ENCODE measurements at regions not wholly inside any gene's neighbourhood (a gene's known extent, or its start where the extent isn't known, plus 50 kb on each side); places are given as distances from the start of the nearest gene placed in this dataset.

DNA sequence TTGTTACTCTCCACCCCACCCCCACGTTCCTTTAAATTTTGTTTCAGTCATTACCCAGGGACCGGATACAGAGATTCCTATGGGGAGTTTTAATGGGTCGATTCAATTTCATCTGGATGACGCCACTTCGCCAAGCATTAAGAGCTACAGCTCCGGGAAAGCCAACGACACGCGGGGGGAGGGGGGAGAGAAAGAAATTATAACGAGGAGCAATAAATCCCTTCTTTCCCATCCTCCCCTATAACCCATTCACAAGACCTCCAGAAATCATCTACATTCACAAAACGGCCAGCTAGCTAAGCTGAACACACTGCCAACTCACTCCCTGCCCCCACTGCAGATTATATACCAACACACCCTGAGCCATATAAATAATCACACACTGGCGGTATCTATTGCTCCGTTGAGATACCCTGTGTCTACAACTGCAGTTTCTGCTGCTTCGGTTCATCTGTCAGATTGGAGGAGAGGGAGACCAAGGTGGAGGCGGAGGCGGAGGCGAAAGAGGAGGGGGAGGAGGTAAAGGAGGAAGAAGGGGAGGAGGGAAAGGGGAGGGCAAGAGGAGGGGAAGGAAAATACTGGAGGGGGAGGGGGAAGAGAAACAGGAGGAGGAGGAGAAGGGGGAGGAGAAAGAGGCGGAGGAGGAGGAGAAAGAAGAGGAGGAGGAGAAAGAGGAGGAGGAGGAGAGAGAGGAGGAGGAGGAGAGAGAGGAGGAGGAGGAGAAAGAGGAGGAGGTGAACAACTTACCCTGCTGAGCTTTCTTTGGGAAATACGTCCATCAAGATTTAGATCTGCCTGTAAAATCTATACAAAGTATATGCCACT, 113.9 kb upstream of the VAMP7 start:
- TF ChIP-seq, protein P1, sequence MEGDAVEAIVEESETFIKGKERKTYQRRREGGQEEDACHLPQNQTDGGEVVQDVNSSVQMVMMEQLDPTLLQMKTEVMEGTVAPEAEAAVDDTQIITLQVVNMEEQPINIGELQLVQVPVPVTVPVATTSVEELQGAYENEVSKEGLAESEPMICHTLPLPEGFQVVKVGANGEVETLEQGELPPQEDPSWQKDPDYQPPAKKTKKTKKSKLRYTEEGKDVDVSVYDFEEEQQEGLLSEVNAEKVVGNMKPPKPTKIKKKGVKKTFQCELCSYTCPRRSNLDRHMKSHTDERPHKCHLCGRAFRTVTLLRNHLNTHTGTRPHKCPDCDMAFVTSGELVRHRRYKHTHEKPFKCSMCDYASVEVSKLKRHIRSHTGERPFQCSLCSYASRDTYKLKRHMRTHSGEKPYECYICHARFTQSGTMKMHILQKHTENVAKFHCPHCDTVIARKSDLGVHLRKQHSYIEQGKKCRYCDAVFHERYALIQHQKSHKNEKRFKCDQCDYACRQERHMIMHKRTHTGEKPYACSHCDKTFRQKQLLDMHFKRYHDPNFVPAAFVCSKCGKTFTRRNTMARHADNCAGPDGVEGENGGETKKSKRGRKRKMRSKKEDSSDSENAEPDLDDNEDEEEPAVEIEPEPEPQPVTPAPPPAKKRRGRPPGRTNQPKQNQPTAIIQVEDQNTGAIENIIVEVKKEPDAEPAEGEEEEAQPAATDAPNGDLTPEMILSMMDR (IDR thresholded peaks at IDR 0.05; ENCODE audit: insufficient read depth, low read depth, low read length), result no peak
- H3K4me3 ChIP-seq (ENCODE audit: low read depth, low read length), result peak overlapping the region; percentile 56
- DNase-seq (ENCODE audit: low read depth), result peak; percentile 70

DNA sequence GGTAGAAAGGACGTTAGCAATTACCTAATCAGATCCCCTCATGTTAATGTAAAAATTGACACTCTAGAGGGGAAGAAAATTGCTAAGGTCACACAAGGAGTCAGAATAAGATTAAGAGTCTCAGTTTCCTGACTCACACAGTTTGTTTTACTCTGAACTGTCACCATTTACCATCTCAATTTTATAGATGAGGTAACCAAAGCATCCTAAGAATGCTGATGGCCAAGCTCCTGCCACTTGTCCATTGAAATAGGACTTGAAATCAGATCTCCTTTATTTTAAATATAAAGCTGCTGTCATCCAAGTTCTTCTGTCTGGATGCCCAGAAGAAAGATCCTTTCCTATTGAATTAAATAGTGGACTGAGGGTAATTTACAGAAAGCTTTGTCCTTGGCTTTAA, 114.8 kb upstream of the VAMP7 start:
- TF ChIP-seq, protein P1 (IDR thresholded peaks at IDR 0.05; ENCODE audit: insufficient read depth, low read depth, low read length), result no peak
- no peak for DNase-seq (ENCODE audit: low read depth)
- no peak overlapping the region for H3K4me3 ChIP-seq (ENCODE audit: low read depth, low read length)

DNA sequence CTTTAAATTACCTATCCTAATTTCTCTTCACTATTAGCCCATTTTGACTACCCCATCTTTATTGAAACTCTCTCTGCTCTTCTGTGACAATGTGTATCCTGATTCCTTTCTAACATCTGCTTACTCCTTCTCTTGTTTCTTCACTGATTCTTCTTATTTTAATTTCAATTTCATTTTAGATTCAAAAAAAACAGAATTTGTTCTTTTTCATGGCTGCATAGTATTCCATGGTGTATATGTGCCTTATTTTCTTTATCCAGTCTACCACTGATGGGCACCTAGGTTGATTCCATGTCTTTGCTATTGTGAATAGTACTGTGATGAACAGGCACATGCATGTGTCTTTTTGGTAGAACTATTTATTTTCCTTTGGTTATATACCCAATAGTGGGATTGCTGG, 120.0 kb upstream of the VAMP7 start:
- no peak for DNase-seq (ENCODE audit: low read depth)
- H3K4me3 ChIP-seq (ENCODE audit: low read depth, low read length), result no peak overlapping the region

DNA sequence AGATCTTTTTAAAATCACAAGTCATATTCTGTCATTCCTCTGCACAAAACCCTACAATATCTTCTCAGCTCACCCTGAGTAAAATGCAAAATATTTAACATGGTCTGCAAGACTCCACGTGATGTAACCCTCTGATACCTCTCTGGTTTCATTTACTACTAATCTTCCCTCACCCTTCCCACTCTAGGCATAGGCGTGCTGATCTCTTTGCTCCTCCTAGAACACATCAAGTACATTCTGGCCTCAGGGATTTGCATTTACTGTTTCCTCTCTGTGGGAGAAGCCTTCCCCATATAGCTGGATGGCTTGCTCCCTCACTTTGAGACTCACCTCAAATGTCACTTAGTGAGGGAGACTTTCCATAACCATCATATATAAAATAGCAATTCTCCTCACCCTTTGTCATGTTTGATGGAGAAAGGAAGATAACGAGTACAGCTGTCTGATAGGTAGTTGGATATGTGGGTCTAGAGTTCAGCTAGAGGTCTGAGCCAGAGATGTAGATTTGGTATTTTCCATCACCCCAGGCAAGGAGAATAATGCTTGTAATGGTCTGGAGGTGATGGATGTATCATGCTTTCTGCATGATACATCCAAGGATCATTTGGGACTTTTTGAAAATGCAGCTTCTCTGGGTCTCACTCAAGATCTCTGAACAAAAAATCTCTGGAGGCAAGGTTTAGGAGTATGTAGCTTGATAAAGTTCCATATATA, 123.9 kb upstream of the VAMP7 start:
- H3K4me3 ChIP-seq (ENCODE audit: low read depth, low read length), result no peak overlapping the region
- TF ChIP-seq, protein P1 (IDR thresholded peaks at IDR 0.05; ENCODE audit: insufficient read depth, low read depth, low read length), result no peak
- no peak for DNase-seq (ENCODE audit: low read depth)

More for the DNA sequence above, 120.0 kb upstream of the VAMP7 start:
- TF ChIP-seq, protein P1 (IDR thresholded peaks at IDR 0.05; ENCODE audit: insufficient read depth, low read depth, low read length), result no peak

DNA sequence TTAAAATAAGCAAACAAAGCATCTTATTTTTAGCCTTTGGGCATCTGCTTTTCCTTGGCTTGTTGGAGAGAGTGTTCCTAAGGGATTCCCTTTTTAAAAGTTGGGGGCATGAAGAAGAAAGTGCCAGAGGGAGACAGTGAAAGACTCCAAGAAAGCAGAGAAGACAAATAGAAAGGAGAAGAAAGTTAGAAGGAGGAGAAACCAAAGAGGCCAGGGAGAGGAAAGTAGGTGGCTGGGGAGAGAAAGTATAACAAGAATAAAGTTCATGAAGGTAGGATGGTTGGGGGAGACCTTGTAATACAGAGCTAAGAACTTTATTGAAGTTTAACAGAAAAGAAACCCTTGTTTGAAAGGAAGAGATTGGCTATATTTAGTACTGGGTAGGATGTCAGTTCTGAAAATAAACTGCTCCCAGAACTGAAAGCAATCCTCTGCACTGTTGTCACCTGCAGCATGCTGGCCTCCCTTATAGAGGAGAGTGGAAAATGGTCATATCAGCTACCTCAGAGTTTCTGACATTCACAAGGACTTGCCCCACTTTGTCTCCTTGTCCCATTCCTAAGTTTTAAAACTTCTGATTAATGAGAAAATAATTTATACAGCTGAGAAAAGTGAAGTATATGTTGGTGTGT, 125.3 kb upstream of the VAMP7 start:
- no peak for DNase-seq (ENCODE audit: low read depth)
- H3K4me3 ChIP-seq (ENCODE audit: low read depth, low read length), result no peak overlapping the region
- TF ChIP-seq, protein P1 (IDR thresholded peaks at IDR 0.05; ENCODE audit: insufficient read depth, low read depth, low read length), result no peak

DNA sequence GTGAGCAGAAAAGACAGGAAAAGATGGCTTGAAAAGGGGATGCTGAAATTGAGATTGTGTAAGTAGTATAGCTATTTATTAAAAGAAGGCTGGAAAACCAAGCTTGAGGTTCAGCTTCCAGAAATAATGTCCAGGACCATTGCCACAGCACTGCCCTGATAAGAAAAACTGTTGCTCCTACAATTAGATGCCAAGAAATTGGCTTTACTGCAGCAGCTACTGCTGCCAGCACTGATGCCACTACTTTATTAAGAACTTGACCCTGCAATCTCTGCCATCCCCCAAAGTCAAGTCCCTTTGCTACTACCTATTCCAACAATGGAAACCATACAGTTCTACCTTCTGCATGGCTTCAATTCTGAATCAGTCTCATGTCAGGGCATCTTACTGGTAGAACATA, 130.0 kb upstream of the VAMP7 start:
- H3K4me3 ChIP-seq (ENCODE audit: low read depth, low read length), result no peak overlapping the region
- DNase-seq (ENCODE audit: low read depth), result no peak
- TF ChIP-seq, protein P1 (IDR thresholded peaks at IDR 0.05; ENCODE audit: insufficient read depth, low read depth, low read length), result no peak
